Stimulated activated naive CD8-positive, alpha-beta T cell treated with anti-CD3 and anti-CD28 coated beads, Interleukin-15, Interleukin-2, amounts not matched to agents 100 U/mL and 50 U/mL, for 24 hours (primary cell): ENCODE measurements at regions not wholly inside any gene's neighbourhood (a gene's known extent, or its start where the extent isn't known, plus 50 kb on each side); places are given as distances from the start of the nearest gene placed in this dataset.
"Not testable (repeated sequence)": the region's sequence is repeated elsewhere in the genome, so short reads cannot be mapped to it uniquely, and the experiment has no call there.

Experiments used
- ATAC-seq: fragments of 150-1000 bp; cut with Tn5 transposase; one replicate; pipeline ENCODE4 v1.10.0; 2021
- DNase-seq: peaks from one replicate; pipeline ENCODE4 v3.0.0; 2021

- no peak for ATAC-seq
- DNase-seq: no peak
Observed at GRCh38 chr4:145295547-145295946, 115.2 kb upstream of the OTUD4 start.

GRCh38 chr4:145295122-145295521, 114.7 kb upstream of the OTUD4 start:
- no peak for DNase-seq
- ATAC-seq: no peak

- no peak for ATAC-seq
- no peak for DNase-seq
Observed at GRCh38 chr4:145293658-145294057, 113.3 kb upstream of the OTUD4 start.

GRCh38 chr4:145290955-145291354, 110.6 kb upstream of the OTUD4 start:
- ATAC-seq (no peak), DNase-seq (no peak)

- ATAC-seq (no peak), DNase-seq (no peak)
Observed at GRCh38 chr4:145289403-145290076, 109.2 kb upstream of the OTUD4 start.

GRCh38 chr4:145287351-145287750, 107.0 kb upstream of the OTUD4 start:
- no peak for DNase-seq
- ATAC-seq: no peak

- no peak for ATAC-seq
- no peak for DNase-seq
Observed at GRCh38 chr4:145285928-145286327, 105.5 kb upstream of the OTUD4 start.

- DNase-seq (no peak), ATAC-seq (no peak)
Observed at GRCh38 chr4:145283909-145284308, 103.5 kb upstream of the OTUD4 start.

GRCh38 chr4:145281951-145282350, 101.6 kb upstream of the OTUD4 start:
- ATAC-seq: no peak
- no peak for DNase-seq

GRCh38 chr4:145281224-145281623, 100.8 kb upstream of the OTUD4 start:
- DNase-seq (no peak), ATAC-seq (no peak)

- ATAC-seq (no peak), DNase-seq (no peak)
Observed at GRCh38 chr4:145280541-145280940, 100.2 kb upstream of the OTUD4 start.

GRCh38 chr4:145279122-145279960, 99.0 kb upstream of the OTUD4 start:
- DNase-seq (no peak), ATAC-seq (no peak)

GRCh38 chr4:145278341-145279121, 98.1 kb upstream of the OTUD4 start:
- ATAC-seq (no peak), DNase-seq (no peak)

- no peak for ATAC-seq
Observed at GRCh38 chr4:145277011-145277410, 96.6 kb upstream of the OTUD4 start.

GRCh38 chr4:145276050-145276449, 95.7 kb upstream of the OTUD4 start:
- DNase-seq: no peak
- no peak for ATAC-seq

More at GRCh38 chr4:145277011-145277410, 96.6 kb upstream of the OTUD4 start:
- no peak for DNase-seq

GRCh38 chr4:145271194-145271593, 90.8 kb upstream of the OTUD4 start:
- no peak for DNase-seq
- ATAC-seq: no peak

- no peak for DNase-seq
- ATAC-seq: no peak
Observed at GRCh38 chr4:145266881-145267280, 86.5 kb upstream of the OTUD4 start.

GRCh38 chr4:145260091-145260490, 79.7 kb upstream of the OTUD4 start:
- ATAC-seq (no peak), DNase-seq (no peak)

GRCh38 chr4:145255311-145255710, 74.9 kb upstream of the OTUD4 start:
- not testable (repeated sequence) for DNase-seq, ATAC-seq

GRCh38 chr4:145252190-145252589, 71.8 kb upstream of the OTUD4 start:
- DNase-seq (no peak), ATAC-seq (no peak)

- DNase-seq: no peak
- ATAC-seq: no peak
Observed at GRCh38 chr4:145251391-145251790, 71.0 kb upstream of the OTUD4 start.

GRCh38 chr4:145248971-145249370, 68.6 kb upstream of the OTUD4 start:
- ATAC-seq (no peak), DNase-seq (no peak)

- ATAC-seq (no peak), DNase-seq (no peak)
Observed at GRCh38 chr4:145248502-145248901, 68.1 kb upstream of the OTUD4 start.
